OCI-LY1 (cell line): ENCODE measurements at regions not wholly inside any gene's neighbourhood (a gene's known extent, or its start where the extent isn't known, plus 50 kb on each side); places are given as distances from the start of the nearest gene placed in this dataset.

Source experiments
- CTCF ChIP-seq: fragments of 200-600 bp; sonication (generic), shearing (Covaris generic); IDR thresholded peaks from 2 replicates; pipeline ENCODE4 v1.5.1; 2017; ENCODE audit warnings: mild to moderate bottlenecking, antibody characterized with exemption, low read length, moderate library complexity, mixed read lengths
- EZH2 ChIP-seq: fragments of 200-600 bp; sonication (generic), shearing (Covaris generic); IDR thresholded peaks from 2 replicates; pipeline ENCODE4 v1.8.0; 2017; ENCODE audit warnings: borderline replicate concordance, mixed run types, mild to moderate bottlenecking, antibody characterized with exemption, low read length, moderate library complexity, mixed read lengths

GRCh38 chr19:32287811-32288227 lies 57.6 kb upstream of the ZNF507 start:
- TF ChIP-seq CTCF (peak; percentile 57; the same call in 1 of the 2 replicates), EZH2 (no peak)
